Hepatocyte (in vitro differentiated cells): ENCODE measurements at regions not wholly inside any gene's neighbourhood (a gene's known extent, or its start where the extent isn't known, plus 50 kb on each side); places are given as distances from the start of the nearest gene placed in this dataset.

Source experiments
- DNase-seq: peaks from one replicate; pipeline ENCODE4 v3.0.0-alpha.2; 2016; ENCODE audit warnings: low spot score
- H2AFZ ChIP-seq: fragments of 200-600 bp; sonication (generic); 2 replicates; pipeline ENCODE4 v1.6.0; 2016; ENCODE audit warnings: antibody characterized with exemption, mild to moderate bottlenecking
- H3K27ac ChIP-seq: fragments of 200-600 bp; sonication (generic); 2 replicates; pipeline ENCODE4 v1.5.1; 2016; ENCODE audit warnings: mild to moderate bottlenecking
- H3K27me3 ChIP-seq: fragments of 200-600 bp; sonication (generic); 2 replicates; pipeline ENCODE4 v1.6.1; 2016
- H3K36me3 ChIP-seq: fragments of 200-600 bp; sonication (generic); replicated peaks from 2 replicates; pipeline ENCODE4 v1.5.1; 2016; ENCODE audit warnings: low read depth; ENCODE audit not compliant: insufficient read depth
- H3K4me1 ChIP-seq: fragments of 200-600 bp; sonication (generic); 2 replicates; pipeline ENCODE4 v1.5.1; 2016; ENCODE audit warnings: mild to moderate bottlenecking, moderate library complexity; ENCODE audit not compliant: insufficient read depth
- H3K4me2 ChIP-seq: fragments of 200-600 bp; sonication (generic); 2 replicates; pipeline ENCODE4 v1.6.0; 2016
- H3K4me3 ChIP-seq: fragments of 200-600 bp; sonication (generic); 2 replicates; pipeline ENCODE4 v1.5.1; 2016; ENCODE audit warnings: mild to moderate bottlenecking
- H3K79me2 ChIP-seq: fragments of 200-600 bp; sonication (generic); 2 replicates; pipeline ENCODE4 v1.6.0; 2017; ENCODE audit warnings: mild to moderate bottlenecking
- H3K9me2 ChIP-seq: fragments of 200-600 bp; sonication (generic); replicated peaks from 2 replicates; pipeline ENCODE4 v1.6.0; 2017; ENCODE audit warnings: mild to moderate bottlenecking; ENCODE audit not compliant: insufficient read depth
- H3K9me3 ChIP-seq: fragments of 200-600 bp; sonication (generic); 2 replicates; pipeline ENCODE4 v1.5.1; 2016; ENCODE audit warnings: low read depth, mild to moderate bottlenecking
- H4K20me1 ChIP-seq: fragments of 200-600 bp; sonication (generic); 2 replicates; pipeline ENCODE4 v1.6.0; 2016; ENCODE audit warnings: mild to moderate bottlenecking; ENCODE audit not compliant: insufficient read depth, poor library complexity, severe bottlenecking
- EZH2 ChIP-seq: fragments of 200-600 bp; sonication (generic); IDR thresholded peaks from 2 replicates; pipeline ENCODE4 v1.6.1; 2016; ENCODE audit warnings: antibody characterized with exemption, mild to moderate bottlenecking, borderline replicate concordance
- EZH2phosphoT487 ChIP-seq: fragments of 200-600 bp; sonication (generic); IDR thresholded peaks from one replicate; pipeline ENCODE4 v1.6.1; 2018; ENCODE audit warnings: antibody characterized with exemption, mild to moderate bottlenecking, low read depth, moderate library complexity; ENCODE audit not compliant: unreplicated experiment, severe bottlenecking
- WGBS: methylation state at CpG from one replicate; pipeline ENCODE4 v1.1.6; 2016; ENCODE audit warnings: low lambda C conversion rate; ENCODE audit errors: missing lambda C conversion rate; 5-methylcytosine and 5-hydroxymethylcytosine counted together
- TF ChIP-seq, protein P1 (sequence below): fragments of 200-600 bp; sonication (generic); IDR thresholded peaks from 2 replicates; pipeline ENCODE4 v1.5.1; 2016; ENCODE audit warnings: antibody characterized with exemption, mild to moderate bottlenecking; ENCODE audit not compliant: poor library complexity

DNA sequence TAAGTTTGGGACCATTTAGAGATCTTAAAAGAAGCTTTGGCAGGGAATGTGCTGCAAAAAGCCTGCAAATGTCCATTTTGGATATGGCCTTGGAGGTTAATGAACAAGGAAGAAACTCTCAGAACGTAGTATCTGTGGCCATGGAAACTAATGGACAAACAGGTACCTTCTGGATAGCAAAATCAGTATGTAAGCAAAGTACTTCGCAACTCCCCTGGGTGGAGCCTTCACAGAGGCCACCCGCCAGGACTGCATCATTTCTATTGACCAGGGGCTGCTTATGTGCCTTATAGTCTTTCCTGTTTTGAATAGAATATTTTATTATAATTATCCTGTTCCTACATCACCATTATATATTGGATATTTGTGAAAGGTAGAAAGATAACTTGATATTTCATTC is 510.8 kb upstream of the SYNCRIP start:
- TF ChIP-seq, protein P1, sequence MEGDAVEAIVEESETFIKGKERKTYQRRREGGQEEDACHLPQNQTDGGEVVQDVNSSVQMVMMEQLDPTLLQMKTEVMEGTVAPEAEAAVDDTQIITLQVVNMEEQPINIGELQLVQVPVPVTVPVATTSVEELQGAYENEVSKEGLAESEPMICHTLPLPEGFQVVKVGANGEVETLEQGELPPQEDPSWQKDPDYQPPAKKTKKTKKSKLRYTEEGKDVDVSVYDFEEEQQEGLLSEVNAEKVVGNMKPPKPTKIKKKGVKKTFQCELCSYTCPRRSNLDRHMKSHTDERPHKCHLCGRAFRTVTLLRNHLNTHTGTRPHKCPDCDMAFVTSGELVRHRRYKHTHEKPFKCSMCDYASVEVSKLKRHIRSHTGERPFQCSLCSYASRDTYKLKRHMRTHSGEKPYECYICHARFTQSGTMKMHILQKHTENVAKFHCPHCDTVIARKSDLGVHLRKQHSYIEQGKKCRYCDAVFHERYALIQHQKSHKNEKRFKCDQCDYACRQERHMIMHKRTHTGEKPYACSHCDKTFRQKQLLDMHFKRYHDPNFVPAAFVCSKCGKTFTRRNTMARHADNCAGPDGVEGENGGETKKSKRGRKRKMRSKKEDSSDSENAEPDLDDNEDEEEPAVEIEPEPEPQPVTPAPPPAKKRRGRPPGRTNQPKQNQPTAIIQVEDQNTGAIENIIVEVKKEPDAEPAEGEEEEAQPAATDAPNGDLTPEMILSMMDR, result no peak
- peak; percentile 14 for DNase-seq
- WGBS, result 86% methylated on average over 3 of the region's 3 CpGs
- no peaks in the 10 kb centered on the region for H3K36me3 ChIP-seq
- no peaks in the 10 kb centered on the region for H4K20me1 ChIP-seq
- no peaks in the 10 kb centered on the region for H3K27me3 ChIP-seq
- H3K4me3 ChIP-seq, result no peak overlapping the region
- H2AFZ ChIP-seq, result no peak overlapping the region
- H3K27ac ChIP-seq, result no peak overlapping the region
- H3K9me3 ChIP-seq, result no peaks in the 10 kb centered on the region
- no peaks in the 10 kb centered on the region for H3K79me2 ChIP-seq
- peaks cover 15% of the 10 kb centered on the region for H3K4me1 ChIP-seq
- H3K4me2 ChIP-seq, result no peak overlapping the region
- H3K9me2 ChIP-seq, result no peaks in the 10 kb centered on the region

DNA sequence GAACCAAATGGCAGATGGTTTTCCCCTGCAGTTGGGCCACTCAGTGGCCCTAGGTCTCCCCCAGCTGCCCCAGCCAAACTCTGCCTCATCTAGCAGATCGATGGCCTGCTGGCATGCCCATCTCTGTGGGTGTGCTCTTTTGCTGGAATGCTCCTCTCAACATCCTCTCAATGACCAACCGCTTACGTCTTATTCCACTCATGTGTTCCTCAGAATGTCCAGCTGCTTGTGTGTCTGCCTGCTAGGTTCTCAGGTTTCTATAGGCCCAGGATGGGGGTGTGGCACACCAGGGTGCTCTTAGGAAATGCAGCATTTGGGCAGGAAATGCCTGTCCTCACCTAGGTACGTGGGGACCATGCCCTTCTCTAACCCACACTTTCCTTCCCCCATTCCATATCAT is 509.9 kb upstream of the SYNCRIP start:
- Histone ChIP-seq H3K27me3 (no peaks in the 10 kb centered on the region), H2AFZ (no peak overlapping the region), H3K36me3 (no peaks in the 10 kb centered on the region), H3K9me2 (no peaks in the 10 kb centered on the region), H3K4me2 (no peak overlapping the region), H3K4me1 (peaks cover 15% of the 10 kb centered on the region), H3K79me2 (no peaks in the 10 kb centered on the region), H3K27ac (no peak overlapping the region), H3K4me3 (no peak overlapping the region), H3K9me3 (no peaks in the 10 kb centered on the region), H4K20me1 (no peaks in the 10 kb centered on the region)
- DNase-seq, result no peak
- 73% methylated on average over 4 of the region's 4 CpGs for WGBS
- no peak for TF ChIP-seq EZH2phosphoT487
- TF ChIP-seq, protein P1, result no peak

DNA sequence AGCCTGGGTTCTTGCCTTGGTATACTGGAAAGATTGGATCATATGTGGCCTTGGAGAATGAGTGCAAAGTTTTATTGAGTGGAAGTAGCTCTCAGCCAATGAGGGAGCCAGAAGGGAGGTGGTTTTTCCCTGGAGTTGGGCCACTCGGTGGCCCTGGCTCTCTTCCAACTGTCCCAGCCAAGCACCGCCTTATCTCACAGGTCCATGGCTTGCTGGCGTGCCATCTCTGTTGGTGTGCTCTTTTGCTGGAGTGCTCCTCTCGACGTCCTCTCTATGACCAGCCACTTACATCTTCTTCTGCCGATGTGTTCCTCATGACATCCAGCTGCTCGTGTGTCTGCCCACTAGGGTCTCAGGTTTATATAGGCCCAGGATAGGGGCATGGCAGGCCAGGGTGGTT is 505.9 kb upstream of the SYNCRIP start:
- TF ChIP-seq, protein P1, result no peak
- WGBS, result 90% methylated on average over 7 of the region's 7 CpGs
- Histone ChIP-seq H3K4me1 (peaks cover 11% of the 10 kb centered on the region), H3K9me3 (no peaks in the 10 kb centered on the region), H2AFZ (no peak overlapping the region), H3K27ac (no peak overlapping the region), H3K27me3 (no peaks in the 10 kb centered on the region), H3K4me3 (no peak overlapping the region), H4K20me1 (no peaks in the 10 kb centered on the region), H3K4me2 (no peak overlapping the region), H3K9me2 (no peaks in the 10 kb centered on the region), H3K36me3 (no peaks in the 10 kb centered on the region), H3K79me2 (no peaks in the 10 kb centered on the region)
- DNase-seq, result no peak

DNA sequence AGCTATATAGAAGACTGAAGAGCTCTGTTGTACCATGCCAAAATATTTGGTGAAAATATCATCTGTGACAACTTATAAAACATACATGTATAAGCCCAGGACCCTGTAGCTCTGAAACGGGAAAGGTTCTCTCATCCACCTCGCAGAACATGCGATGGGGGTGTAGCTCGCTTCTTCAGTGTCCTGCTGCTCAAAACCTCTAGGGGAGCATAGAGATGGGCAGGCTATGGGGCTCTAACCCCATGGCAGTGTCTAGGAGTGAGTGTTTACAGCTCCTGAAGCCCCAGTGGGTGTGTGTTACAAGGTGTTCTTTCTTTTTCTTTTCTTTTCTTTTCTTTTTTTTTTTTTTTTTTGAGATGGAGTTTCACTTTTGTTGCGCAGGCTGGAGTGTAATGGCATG is 505.2 kb upstream of the SYNCRIP start:
- DNase-seq, result no peak
- no peaks in the 10 kb centered on the region for H3K9me2 ChIP-seq
- H3K4me3 ChIP-seq, result no peak overlapping the region
- no peak overlapping the region for H3K27ac ChIP-seq
- TF ChIP-seq EZH2 (no peak), EZH2phosphoT487 (no peak)
- TF ChIP-seq, protein P1, result no peak
- no peaks in the 10 kb centered on the region for H3K36me3 ChIP-seq
- H3K79me2 ChIP-seq, result no peaks in the 10 kb centered on the region
- no peak overlapping the region for H2AFZ ChIP-seq
- no peak overlapping the region for H3K4me2 ChIP-seq
- 91% methylated on average over 5 of the region's 5 CpGs for WGBS
- no peaks in the 10 kb centered on the region for H3K27me3 ChIP-seq
- no peaks in the 10 kb centered on the region for H3K9me3 ChIP-seq
- peaks cover 6% of the 10 kb centered on the region for H3K4me1 ChIP-seq
- H4K20me1 ChIP-seq, result no peaks in the 10 kb centered on the region
